GM18868 (cell line): ENCODE measurements at regions not wholly inside any gene's neighbourhood (a gene's known extent, or its start where the extent isn't known, plus 50 kb on each side); places are given as distances from the start of the nearest gene placed in this dataset.
"Not testable (repeated sequence)": the region's sequence is repeated elsewhere in the genome, so short reads cannot be mapped to it uniquely, and the experiment has no call there.

ENCODE experiments used
- ATAC-seq: cut with Tn5 transposase; IDR thresholded peaks from one replicate; pipeline ENCODE4 v1.9.1; 2021; ENCODE audit warnings: mild to moderate bottlenecking, moderate library complexity; ENCODE audit not compliant: unreplicated experiment

DNA sequence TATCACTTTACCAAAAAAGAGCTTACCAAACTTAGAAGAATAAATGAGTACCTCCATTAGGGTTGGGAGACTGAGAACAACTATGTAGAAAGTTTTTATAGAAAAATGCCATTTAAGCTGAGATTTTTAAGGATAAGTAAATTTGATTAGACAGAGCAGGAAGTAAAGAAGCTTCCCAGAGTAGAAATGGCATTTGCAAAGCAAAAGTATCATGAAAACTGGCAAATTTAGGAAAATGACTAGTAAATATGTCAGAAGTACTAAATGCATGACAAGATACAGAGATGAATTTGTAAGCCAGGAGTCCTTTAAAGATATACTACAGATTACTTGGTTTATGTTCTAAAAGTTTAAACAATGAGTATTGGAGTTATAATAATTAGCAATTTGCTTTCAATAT, 2581.8 kb downstream of the PCDH9 start:
- ATAC-seq = no peak

- ATAC-seq = no peak
Observed at GRCh38 chr13:64643066-64643465, 2587.1 kb downstream of the PCDH9 start.

DNA sequence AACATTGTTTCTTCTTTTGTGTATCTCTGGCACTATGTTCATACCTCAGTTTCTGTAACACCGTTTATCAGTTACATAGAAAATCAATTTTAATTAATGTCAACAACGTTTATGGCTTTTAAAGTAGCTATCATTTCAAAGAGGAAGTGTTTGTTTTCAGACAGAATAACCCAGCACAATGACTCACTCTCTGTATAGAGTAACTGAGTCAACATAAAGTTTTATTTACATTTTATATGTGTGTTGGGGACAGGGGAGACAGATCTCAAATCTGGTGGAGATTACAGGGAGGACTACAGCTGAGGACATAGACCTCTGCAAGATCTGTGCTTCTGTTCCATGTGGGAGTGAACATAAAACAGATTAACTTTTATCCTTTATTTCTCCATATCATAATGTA, 2590.1 kb downstream of the PCDH9 start:
- no peak for ATAC-seq

- no peak for ATAC-seq
Observed at GRCh38 chr13:64639206-64639605, 2590.9 kb downstream of the PCDH9 start.

DNA sequence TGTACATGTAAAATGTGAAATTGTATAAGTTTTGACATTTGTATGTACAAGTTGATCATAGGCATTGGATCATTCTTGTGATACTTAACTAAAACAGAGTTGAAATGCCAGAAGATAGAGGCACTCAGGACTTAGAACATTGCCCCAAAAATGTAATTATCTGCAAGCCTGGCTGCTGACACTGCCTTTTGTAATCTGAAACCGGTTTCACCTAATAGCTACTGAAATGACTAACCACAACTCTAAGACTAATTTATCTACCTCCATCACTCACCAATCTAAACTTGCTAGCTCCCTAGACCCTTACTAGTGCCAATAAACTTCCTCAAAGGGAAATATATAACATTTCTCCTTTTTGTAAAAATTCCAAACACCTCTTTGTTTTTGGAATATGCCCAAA, 2596.2 kb downstream of the PCDH9 start:
- peak; percentile 48 for ATAC-seq

- ATAC-seq = no peak
Observed at GRCh38 chr13:64627654-64628053, 2602.5 kb downstream of the PCDH9 start.

DNA sequence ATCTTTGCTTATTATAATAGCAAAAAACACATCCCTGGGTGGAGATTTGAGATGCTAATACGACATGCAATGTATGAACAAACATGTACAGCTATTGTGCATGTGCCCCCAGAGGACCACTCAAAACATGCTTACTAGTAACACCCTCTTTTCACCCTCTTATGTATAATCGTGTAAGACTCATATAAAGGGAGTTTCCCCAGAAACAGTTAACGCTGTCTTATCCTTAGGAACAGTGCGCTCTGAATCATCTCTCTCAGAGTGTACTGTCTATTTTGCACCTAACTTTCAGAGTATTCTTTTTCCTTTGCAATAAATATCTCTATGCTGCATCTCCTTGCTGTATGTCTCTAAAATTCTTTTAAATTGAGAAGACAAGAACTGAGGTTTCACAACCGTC, 2604.0 kb downstream of the PCDH9 start:
- no peak for ATAC-seq

DNA sequence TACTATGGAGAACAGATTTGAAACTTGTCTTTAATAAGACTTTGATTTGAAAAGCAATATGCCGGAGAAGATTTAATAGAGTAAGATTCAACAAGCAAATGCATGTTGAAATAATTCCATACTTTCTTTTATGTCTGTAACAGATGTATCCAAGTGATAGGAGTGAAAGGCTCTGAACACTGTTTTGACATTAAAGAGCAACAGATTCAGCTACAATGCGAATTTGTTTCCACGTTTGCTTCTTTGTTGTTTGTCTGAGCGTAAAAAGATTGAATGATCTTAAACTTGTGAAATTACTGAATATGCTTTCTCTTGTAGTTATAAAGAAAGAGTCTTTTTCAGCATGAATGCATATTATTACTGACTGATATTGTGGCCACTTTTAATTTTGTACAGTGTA, 2612.9 kb downstream of the PCDH9 start:
- ATAC-seq = no peak

DNA sequence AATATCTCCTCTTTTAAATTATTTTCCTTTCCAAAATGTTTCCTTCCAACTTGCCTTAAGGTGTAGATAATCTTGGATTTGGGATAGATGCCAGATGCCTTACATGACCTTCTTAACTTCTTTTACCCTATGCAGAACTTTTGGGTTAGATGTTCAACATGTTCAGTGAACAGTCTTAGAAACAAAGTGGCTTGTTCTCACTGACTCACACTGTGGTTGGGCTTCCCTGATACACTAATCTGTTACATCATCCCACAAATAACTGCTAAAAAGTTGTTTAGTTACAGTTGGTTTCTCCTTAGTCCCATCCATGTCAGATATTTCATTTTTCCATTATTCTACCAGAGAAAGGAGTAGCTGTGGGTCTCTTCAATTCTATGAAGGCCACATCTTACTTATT, 2638.2 kb downstream of the PCDH9 start:
- no peak for ATAC-seq

DNA sequence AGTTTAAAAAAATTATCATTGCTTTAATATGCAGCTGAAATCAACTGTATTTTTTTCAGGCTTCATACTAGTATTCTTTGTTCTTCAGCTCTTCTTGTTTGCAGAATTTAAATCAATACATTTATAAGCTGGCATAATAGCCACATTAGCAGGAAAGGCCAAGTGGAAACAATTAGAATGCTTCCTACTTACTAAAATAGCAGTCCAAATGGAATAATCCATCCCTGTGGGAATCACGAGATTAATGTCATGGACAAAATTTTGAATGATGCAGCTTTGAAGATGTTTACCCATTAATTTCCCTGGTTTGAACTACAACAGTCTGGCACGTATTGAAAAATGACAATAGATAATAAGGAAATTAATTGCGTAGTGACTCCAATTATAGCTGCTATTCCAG, 2650.8 kb downstream of the PCDH9 start:
- no peak for ATAC-seq

DNA sequence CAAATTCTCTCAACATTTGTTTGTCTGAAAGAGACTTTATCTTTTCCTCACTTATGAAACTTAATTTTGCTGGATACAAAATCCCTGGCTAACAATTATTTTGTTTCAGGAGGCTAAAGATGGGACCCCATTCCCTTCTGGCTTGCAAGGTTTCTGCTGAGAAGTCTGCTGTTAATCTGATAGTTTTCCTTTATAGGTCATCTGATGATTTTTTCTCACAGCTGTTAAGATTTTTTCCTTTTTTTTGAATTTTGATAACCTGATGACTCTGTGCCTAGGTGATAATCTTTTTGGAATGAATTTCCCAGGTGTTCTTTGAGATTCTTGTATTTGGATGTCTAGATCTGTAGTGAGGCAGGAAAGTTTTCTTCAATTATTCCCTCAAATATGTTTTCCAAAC, 2661.4 kb downstream of the PCDH9 start:
- no peak for ATAC-seq

GRCh38 chr13:64558031-64558430, 2672.1 kb downstream of the PCDH9 start:
- not testable (repeated sequence) for ATAC-seq

- ATAC-seq = no peak
Observed at GRCh38 chr13:64556376-64556775, 2673.8 kb downstream of the PCDH9 start.

DNA sequence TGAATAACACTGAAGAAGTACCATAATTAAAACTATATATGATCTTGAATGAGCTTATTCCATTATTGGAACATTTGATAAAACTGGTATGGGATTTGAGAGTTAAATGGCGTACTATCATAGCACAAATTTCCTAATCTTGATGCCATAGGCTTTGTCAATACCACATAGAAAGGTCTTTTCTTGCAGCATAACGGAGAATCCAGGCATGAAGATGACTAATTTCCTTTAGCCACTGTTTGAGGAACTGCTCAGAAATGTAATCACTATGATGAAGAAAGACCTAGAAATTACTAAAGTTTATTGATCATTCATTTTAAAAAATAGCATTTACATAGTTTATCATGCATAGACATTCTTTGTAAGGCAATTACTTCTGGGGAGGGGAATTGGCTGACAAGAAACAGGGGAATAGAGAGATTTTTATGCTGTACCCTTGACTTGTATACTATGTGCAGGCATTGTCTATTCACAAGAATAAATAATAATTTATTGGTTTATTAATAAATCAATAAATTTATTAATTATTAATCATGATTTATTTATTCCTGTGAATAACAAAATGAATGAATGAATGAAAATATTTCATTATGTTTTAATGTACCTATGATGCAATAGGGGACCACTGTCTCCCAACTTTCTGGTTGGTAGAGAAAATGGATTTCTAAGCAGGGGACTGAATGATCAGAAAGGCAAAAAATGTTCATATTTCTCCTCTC, 2676.6 kb downstream of the PCDH9 start:
- no peak for ATAC-seq

- no peak for ATAC-seq
Observed at GRCh38 chr13:64551755-64552154, 2678.4 kb downstream of the PCDH9 start.

DNA sequence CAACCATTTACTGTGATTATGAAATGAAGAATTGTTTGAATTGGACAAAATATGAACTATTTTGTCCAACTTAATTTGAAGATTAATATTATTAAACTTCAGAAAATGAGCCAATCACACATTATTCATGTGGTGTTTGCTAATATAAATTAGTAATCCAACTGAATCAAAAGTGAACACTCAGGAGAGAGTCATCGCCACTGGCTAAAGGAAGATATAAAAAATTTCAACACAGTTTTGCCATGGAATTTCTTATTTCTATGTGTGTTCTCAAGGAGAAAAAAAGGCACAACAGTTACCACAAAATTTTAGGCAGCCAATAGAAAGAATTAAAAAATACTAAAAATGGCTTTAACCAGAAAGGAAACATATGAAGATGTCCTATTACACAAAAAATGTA, 2683.8 kb downstream of the PCDH9 start:
- no peak for ATAC-seq

GRCh38 chr13:64540976-64541375, 2689.2 kb downstream of the PCDH9 start:
- no peak for ATAC-seq

- no peak for ATAC-seq
Observed at GRCh38 chr13:64540468-64540867, 2689.7 kb downstream of the PCDH9 start.

DNA sequence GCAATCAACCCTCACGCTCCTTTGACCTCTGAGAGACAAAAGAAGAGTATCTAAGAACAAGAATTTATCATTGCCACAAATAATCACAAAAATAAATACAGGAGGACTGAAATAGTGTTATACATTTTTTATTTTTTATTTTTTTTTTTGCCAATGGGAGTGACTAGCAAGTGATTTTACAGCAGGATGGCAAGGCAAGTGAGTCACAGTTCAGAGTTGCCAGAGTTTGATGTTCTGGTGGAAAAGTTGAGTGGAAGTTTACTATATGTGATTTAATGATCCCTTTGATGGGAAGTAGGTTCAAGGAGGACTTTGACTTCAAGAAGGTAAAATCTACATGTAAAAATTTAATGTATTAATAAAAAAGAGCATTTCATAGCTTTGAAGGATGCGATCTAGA, 2691.4 kb downstream of the PCDH9 start:
- no peak for ATAC-seq

- ATAC-seq = no peak
Observed at GRCh38 chr13:64534302-64534701, 2695.8 kb downstream of the PCDH9 start.

DNA sequence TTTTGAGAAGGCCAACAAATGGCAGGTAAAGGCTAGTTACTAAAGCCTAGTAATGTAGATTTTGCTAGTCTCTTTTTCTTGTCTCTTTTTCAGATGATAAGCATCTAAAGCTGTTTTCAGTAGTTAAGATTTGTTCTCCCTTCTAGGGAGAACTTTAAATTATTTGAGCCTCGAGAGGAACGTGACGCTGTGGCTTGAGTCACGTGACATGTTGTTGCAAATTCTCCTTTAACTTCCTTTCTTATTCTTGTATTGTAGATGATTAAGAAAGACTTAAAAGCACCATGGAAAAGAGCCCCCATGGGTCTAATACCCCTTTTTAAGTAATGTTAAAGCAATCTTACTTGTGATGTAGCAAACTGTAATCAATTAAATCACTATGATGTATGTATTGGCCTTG, 2698.7 kb downstream of the PCDH9 start:
- no peak for ATAC-seq

- peak; percentile 79 for ATAC-seq
Observed at GRCh38 chr13:64529874-64530485, 2700.2 kb downstream of the PCDH9 start.

DNA sequence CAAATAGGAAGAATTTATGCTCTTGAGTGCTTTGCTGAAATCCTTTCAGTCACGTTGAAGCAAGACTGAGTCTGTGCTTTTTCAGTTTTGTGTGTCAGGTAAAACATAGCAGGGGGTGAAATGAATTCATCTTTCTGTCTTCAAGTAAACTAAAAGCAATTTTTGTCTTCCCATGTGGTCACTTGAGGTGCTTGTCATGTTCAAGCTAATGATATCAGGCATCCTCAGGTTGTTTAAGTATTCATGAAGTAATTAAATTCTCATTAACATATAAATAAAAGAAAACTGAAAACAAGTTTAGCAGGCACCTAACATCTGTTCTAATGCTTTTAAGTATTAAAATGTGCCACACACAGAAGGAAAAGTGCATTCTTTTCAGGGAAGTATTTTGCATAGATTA, 2701.3 kb downstream of the PCDH9 start:
- ATAC-seq = no peak
